Activated CD4-positive, alpha-beta memory T cell treated with anti-CD3 and anti-CD28 coated beads, Interleukin-2, amount 10 ng/mL, durations not matched to agents 7 days and 5 days (primary cell): ENCODE measurements at regions not wholly inside any gene's neighbourhood (a gene's known extent, or its start where the extent isn't known, plus 50 kb on each side); places are given as distances from the start of the nearest gene placed in this dataset.

Experiments used
- CTCF ChIA-PET: fragments of 350-600 bp; sonication (Branson Sonifier 250); formaldehyde crosslinking; loops from one replicate; lab custom pipeline; 2021; ENCODE audit warnings: antibody characterized with exemption, inconsistent platforms; lab: Charles Lee
- POLR2A ChIA-PET: fragments of 350-600 bp; sonication (Branson Sonifier 250); formaldehyde crosslinking; loops from one replicate; lab custom pipeline; 2021; ENCODE audit warnings: antibody characterized with exemption; lab: Charles Lee
- DNase-seq: peaks from one replicate; pipeline ENCODE4 v3.0.0-alpha.2; 2020
- H3K27ac Mint-ChIP-seq: one replicate; pipeline ENCODE4 v1.8.0; 2021; ENCODE audit warnings: mild to moderate bottlenecking, mixed read lengths
- H3K27me3 Mint-ChIP-seq: one replicate; pipeline ENCODE4 v1.8.0; 2021; ENCODE audit warnings: mixed read lengths
- H3K36me3 Mint-ChIP-seq: one replicate; pipeline ENCODE4 v1.8.0; 2021; ENCODE audit warnings: low read depth, mixed read lengths
- H3K4me1 Mint-ChIP-seq: one replicate; pipeline ENCODE4 v1.8.0; 2021; ENCODE audit warnings: mixed read lengths
- H3K4me3 Mint-ChIP-seq: one replicate; pipeline ENCODE4 v1.8.0; 2021; ENCODE audit warnings: mild to moderate bottlenecking, mixed read lengths
- H3K9me3 Mint-ChIP-seq: one replicate; pipeline ENCODE4 v1.8.0; 2021; ENCODE audit warnings: mixed read lengths

DNA sequence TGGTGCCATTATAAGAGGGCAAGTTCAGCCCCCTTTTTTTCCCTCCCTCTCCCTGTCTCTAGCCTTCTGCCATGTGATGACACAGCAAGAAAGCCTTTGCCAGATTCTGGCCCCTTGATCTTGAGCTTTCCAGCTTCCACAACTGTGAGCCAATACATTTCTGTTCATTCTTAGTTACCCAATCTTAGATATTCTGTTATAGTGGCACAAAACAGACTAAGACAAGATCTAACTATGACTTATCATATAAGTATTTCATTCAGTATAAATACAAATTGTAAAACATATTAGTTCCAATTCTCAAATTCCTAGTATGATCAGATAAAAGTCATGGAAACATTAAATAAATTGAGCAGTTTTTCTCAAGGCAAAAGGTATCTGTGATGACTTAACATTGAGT lies 276.3 kb downstream of the COX7C start:
- no peak overlapping the region for H3K4me3 Mint-ChIP-seq
- CTCF ChIA-PET: interaction anchor here (1.0 kb wide), 1 partner anchor 13 kb away, joined by 3 read pairs; no protein-coding TSS in a partner anchor
- H3K4me1 Mint-ChIP-seq: no peaks in the 10 kb centered on the region
- POLR2A ChIA-PET: no interaction called here
- no peaks in the 10 kb centered on the region for H3K9me3 Mint-ChIP-seq
- H3K27me3 Mint-ChIP-seq: peaks cover 10% of the 10 kb centered on the region
- H3K36me3 Mint-ChIP-seq: no peaks in the 10 kb centered on the region
- H3K27ac Mint-ChIP-seq: no peak overlapping the region
- DNase-seq: no peak

DNA sequence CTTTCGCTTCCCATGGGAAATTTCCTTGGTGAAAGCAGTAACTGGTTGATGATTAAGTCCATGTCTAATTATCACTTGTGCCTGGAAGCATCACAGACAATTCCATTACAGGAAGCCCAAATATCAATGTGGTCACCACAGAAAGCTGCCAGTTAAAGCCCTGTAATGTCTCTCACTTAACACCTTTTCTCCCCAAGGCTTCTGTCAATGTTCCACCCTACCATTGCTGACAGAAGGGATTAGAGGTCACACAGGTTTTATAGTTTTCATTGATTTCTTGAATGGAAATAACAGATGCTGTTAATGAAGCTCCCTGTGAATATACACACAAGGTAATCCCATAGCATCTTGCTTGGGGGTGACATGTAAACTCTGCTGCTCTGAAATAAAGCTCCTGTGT lies 279.2 kb downstream of the COX7C start:
- H3K27me3 Mint-ChIP-seq: peaks cover 22% of the 10 kb centered on the region
- H3K9me3 Mint-ChIP-seq: no peaks in the 10 kb centered on the region
- H3K4me1 Mint-ChIP-seq: no peaks in the 10 kb centered on the region
- POLR2A ChIA-PET: no interaction called here
- H3K36me3 Mint-ChIP-seq: no peaks in the 10 kb centered on the region
- DNase-seq: no peak
- no peak overlapping the region for H3K4me3 Mint-ChIP-seq
- H3K27ac Mint-ChIP-seq: no peak overlapping the region
- CTCF ChIA-PET: no interaction called here

DNA sequence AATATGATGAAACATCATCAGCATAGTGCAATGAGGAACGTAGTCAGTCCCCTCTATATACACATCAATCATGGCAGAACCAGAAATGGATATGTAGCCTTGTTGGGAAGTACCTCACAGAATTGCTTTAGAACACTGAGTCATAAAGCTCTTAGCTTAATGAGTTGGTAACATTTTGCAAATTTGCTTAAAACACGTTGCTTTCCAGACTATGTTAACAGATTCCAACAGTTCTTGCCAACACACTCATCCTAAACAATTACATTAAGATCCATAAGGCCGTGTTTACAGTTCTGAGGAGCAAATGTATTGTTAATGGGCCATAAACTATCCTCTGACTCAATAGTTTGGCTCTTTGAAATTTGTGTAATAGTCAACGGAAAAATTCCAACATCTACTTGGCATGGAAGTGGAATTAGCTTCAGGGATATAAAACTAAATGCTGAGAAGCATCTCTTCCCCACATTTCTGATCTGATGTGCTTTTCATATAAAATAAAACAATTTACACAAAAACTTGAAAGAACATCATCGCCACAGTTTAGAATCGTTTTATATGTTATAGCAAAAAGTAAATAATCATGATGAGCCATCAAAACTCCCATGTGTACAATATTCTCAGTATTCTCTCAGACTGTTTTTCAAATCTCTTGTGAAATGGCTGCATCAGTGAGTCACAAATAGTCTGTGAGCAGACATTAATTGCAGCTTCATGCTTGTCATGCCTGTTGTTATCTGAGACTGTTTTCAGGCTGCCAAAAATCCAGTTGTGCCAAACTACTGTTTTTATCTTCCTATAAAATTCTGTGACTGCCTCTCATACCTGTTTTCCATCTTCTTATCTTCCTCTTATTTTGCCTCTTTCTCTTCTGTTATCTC lies 291.9 kb downstream of the COX7C start:
- Mint-ChIP-seq H3K36me3 (no peaks in the 10 kb centered on the region), H3K9me3 (peaks cover 3% of the 10 kb centered on the region), H3K27ac (no peak overlapping the region), H3K27me3 (peaks cover 56% of the 10 kb centered on the region), H3K4me1 (no peaks in the 10 kb centered on the region), H3K4me3 (no peak overlapping the region)
- ChIA-PET CTCF (interaction anchor here (1.7 kb wide), 1 partner anchor 29 kb away, joined by 3 read pairs; no protein-coding TSS in a partner anchor), POLR2A (no interaction called here)
- DNase-seq: no peak

GRCh38 chr5:86917117-86917579 lies 299.4 kb downstream of the COX7C start:
- no peak overlapping the region for H3K27ac Mint-ChIP-seq
- H3K27me3 Mint-ChIP-seq: peaks cover 29% of the 10 kb centered on the region
- H3K4me1 Mint-ChIP-seq: peaks cover 21% of the 10 kb centered on the region
- POLR2A ChIA-PET: no interaction called here
- peak; percentile 42 for DNase-seq
- no peak overlapping the region for H3K4me3 Mint-ChIP-seq
- CTCF ChIA-PET: interaction anchor here (2.8 kb wide), 1 partner anchor 37 kb away, joined by 11 read pairs; no protein-coding TSS in a partner anchor
- H3K36me3 Mint-ChIP-seq: no peaks in the 10 kb centered on the region
- H3K9me3 Mint-ChIP-seq: peaks cover 5% of the 10 kb centered on the region

DNA sequence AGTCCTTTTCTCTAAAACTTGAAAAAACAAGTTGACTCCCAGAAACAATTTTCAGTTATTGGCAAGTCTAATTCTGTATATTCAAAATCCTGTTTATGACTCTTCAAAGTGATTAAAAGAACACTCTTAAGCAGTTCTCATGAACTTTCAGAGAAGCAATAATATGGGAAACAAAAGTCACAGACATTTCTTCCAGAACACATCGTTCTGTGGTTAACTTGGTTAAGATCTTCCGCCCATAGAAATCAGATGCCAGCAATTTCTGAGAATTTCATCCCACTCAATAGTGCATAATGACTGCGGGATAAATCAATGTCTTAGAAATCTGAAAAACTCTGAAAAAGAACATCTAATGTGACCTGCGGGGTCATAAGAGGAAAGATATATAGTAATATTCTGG lies 300.5 kb downstream of the COX7C start:
- ChIA-PET POLR2A (no interaction called here), CTCF (interaction anchor here (2.8 kb wide), 1 partner anchor 38 kb away, joined by 11 read pairs; no protein-coding TSS in a partner anchor)
- Mint-ChIP-seq H3K4me1 (peaks cover 27% of the 10 kb centered on the region), H3K27me3 (peaks cover 30% of the 10 kb centered on the region), H3K4me3 (no peak overlapping the region), H3K9me3 (peaks cover 5% of the 10 kb centered on the region), H3K27ac (no peak overlapping the region), H3K36me3 (no peaks in the 10 kb centered on the region)
- DNase-seq: no peak

DNA sequence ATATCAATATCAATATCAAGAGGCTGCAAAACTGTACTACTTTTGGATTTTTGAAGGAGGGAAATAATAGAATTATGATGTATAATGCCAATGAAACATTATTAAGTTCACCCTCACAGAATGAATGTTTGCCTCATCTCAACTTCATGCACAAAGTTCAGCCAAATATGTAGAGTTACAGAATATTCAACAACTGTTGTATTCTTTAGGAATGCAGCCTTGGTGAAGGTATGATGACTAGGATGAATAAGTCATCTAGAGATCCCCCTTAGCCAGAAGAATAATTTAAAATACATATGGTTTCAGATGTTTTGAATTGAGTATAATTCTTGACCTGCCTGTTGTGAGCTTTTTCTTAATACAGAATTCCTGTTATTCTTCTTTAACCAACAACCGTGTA lies 308.3 kb downstream of the COX7C start:
- Mint-ChIP-seq H3K9me3 (no peaks in the 10 kb centered on the region), H3K27me3 (peaks cover 50% of the 10 kb centered on the region), H3K27ac (no peak overlapping the region), H3K4me3 (no peak overlapping the region), H3K36me3 (no peaks in the 10 kb centered on the region), H3K4me1 (peaks cover 7% of the 10 kb centered on the region)
- ChIA-PET POLR2A (interaction anchor here (1.0 kb wide), 1 partner anchor 15 kb away, joined by 3 read pairs; no protein-coding TSS in a partner anchor), CTCF (interaction anchor here (0.6 kb wide), 1 partner anchor 80 kb away, joined by 3 read pairs; no protein-coding TSS in a partner anchor)
- DNase-seq: no peak

DNA sequence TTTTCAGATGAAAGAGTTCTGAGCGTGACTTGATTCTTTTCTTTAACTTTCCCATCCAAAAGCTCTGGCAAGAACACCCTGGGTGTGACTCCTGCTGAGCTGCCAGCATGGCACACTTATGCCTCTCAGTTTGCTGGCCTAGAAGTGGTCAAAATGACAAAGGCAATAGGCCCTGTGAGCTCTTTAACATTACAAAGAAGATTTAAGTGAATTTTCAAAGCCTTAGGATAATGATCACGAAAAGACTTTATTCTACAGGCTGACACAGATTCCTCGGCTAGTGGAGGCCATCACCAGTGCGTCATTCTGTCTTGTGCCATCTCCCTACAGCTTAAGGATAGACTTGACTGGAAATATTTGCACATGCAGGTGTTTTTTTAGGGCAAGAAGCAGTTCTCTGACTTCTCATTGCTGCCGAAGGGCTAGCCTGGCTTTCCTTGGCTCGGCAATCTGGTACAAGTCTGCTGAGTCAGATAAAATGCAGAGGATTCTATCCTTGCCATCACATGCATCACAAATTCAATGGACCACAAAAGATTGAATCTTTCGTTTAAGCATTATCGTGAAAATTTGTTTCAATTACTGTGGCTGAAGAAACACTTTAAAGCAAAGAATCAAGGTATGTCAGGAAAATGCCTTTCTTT lies 311.5 kb downstream of the COX7C start:
- H3K9me3 Mint-ChIP-seq: no peaks in the 10 kb centered on the region
- H3K4me1 Mint-ChIP-seq: no peaks in the 10 kb centered on the region
- DNase-seq: no peak
- ChIA-PET POLR2A (no interaction called here), CTCF (no interaction called here)
- no peak overlapping the region for H3K4me3 Mint-ChIP-seq
- H3K36me3 Mint-ChIP-seq: no peaks in the 10 kb centered on the region
- H3K27ac Mint-ChIP-seq: no peak overlapping the region
- H3K27me3 Mint-ChIP-seq: peaks cover 51% of the 10 kb centered on the region

DNA sequence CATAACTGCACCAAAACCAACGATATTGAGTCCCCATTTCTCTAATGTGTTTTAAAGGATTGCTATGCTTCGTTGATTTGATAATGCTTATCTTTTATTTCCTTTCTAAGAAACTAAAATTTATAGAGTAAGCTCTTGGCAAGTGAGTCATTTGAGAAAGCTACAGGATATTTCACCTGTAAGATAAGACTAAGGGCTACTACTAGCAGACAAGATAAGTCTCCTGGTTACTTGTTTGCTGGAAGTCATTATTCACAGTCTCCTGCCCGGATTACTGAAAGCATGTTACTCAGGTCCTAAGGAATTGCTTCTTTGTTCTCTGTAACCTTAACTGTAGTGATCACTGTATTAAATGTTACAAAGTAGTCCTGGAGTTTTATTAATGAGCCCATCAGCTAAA lies 315.9 kb upstream of the RASA1 start:
- ChIA-PET CTCF (no interaction called here), POLR2A (no interaction called here)
- no peak overlapping the region for H3K27ac Mint-ChIP-seq
- no peaks in the 10 kb centered on the region for H3K36me3 Mint-ChIP-seq
- no peak overlapping the region for H3K4me3 Mint-ChIP-seq
- no peaks in the 10 kb centered on the region for H3K4me1 Mint-ChIP-seq
- peaks cover 24% of the 10 kb centered on the region for H3K27me3 Mint-ChIP-seq
- no peaks in the 10 kb centered on the region for H3K9me3 Mint-ChIP-seq
- DNase-seq: no peak

- H3K27me3 Mint-ChIP-seq: peaks cover 6% of the 10 kb centered on the region
- no peak for DNase-seq
- POLR2A ChIA-PET: no interaction called here
Observed at GRCh38 chr5:86964889-86965288, 302.8 kb upstream of the RASA1 start.

DNA sequence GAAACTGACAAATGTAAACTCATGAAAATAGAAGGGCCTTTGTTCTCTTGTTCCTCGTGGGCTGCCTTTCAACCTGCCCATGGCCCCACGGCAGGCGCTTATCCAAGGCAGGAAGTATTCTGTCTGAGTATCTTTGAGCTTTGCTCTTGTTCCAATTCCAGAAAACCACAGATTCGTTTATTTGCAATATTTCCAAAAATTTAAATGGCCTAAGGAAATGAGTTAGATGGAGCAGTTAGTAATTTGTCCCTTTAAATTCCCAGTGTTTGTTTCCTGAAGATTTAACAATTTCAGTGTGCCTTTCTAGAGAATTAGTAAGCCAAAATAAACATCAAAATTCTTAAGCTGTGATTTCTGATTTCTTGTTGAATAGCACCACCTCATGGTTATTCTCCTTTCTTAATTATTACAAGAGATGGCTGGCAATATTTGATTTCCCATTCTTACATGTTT lies 299.4 kb upstream of the RASA1 start:
- Mint-ChIP-seq H3K4me3 (no peak overlapping the region), H3K27me3 (peaks cover 16% of the 10 kb centered on the region), H3K4me1 (peaks cover 11% of the 10 kb centered on the region), H3K36me3 (no peaks in the 10 kb centered on the region), H3K9me3 (no peaks in the 10 kb centered on the region), H3K27ac (no peak overlapping the region)
- ChIA-PET POLR2A (no interaction called here), CTCF (interaction anchor here (0.6 to 5.6 kb wide), 8 partner anchors 35 to 107 kb away, joined by 3 to 52 read pairs (median 4); no protein-coding TSS in a partner anchor)
- no peak for DNase-seq

More at GRCh38 chr5:86964889-86965288, 302.8 kb upstream of the RASA1 start:
- Mint-ChIP-seq H3K27ac (no peak overlapping the region), H3K4me3 (no peak overlapping the region), H3K4me1 (no peaks in the 10 kb centered on the region), H3K9me3 (no peaks in the 10 kb centered on the region), H3K36me3 (no peaks in the 10 kb centered on the region)
- CTCF ChIA-PET: no interaction called here

DNA sequence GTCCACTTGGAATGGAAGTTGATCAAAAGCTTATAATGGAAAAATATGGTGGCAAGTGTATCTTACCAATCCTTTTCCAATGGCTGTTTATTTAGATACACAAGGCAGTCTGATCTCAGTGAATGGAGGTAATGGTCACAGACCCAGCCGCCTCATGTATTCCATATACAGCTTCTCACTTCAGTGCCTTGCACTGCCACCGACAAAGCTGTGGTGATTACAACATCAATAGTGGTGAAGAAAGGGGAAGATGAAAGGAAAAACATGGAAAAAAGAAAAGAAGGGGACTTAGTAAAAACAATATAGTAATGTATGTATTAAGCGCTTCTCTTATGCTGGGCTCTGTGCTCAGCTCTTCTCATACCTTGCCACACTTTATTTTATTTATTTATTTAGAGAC lies 297.3 kb upstream of the RASA1 start:
- Mint-ChIP-seq H3K27me3 (peaks cover 23% of the 10 kb centered on the region), H3K27ac (no peak overlapping the region), H3K36me3 (no peaks in the 10 kb centered on the region), H3K4me3 (no peak overlapping the region), H3K4me1 (peaks cover 17% of the 10 kb centered on the region), H3K9me3 (no peaks in the 10 kb centered on the region)
- no peak for DNase-seq
- ChIA-PET CTCF (interaction anchor here (0.9 to 5.6 kb wide), 6 partner anchors 41 to 430 kb away, joined by 3 to 52 read pairs (median 7); no protein-coding TSS in a partner anchor), POLR2A (no interaction called here)

GRCh38 chr5:86971034-86971571 lies 296.6 kb upstream of the RASA1 start:
- POLR2A ChIA-PET: no interaction called here
- Mint-ChIP-seq H3K27ac (no peak overlapping the region), H3K36me3 (no peaks in the 10 kb centered on the region), H3K9me3 (no peaks in the 10 kb centered on the region), H3K27me3 (peaks cover 25% of the 10 kb centered on the region), H3K4me3 (no peak overlapping the region), H3K4me1 (peaks cover 20% of the 10 kb centered on the region)
- CTCF ChIA-PET: interaction anchor here (1.1 to 5.6 kb wide), 5 partner anchors 40 to 429 kb away, joined by 4 to 52 read pairs (median 8); no protein-coding TSS in a partner anchor
- no peak for DNase-seq
